ENCODE measurements at regions not wholly inside any gene's neighbourhood (a gene's known extent, or its start where the extent isn't known, plus 50 kb on each side); places are given as distances from the start of the nearest gene placed in this dataset.
"Not testable (repeated sequence)": the region's sequence is repeated elsewhere in the genome, so short reads cannot be mapped to it uniquely, and the experiment has no call there.

DNA sequence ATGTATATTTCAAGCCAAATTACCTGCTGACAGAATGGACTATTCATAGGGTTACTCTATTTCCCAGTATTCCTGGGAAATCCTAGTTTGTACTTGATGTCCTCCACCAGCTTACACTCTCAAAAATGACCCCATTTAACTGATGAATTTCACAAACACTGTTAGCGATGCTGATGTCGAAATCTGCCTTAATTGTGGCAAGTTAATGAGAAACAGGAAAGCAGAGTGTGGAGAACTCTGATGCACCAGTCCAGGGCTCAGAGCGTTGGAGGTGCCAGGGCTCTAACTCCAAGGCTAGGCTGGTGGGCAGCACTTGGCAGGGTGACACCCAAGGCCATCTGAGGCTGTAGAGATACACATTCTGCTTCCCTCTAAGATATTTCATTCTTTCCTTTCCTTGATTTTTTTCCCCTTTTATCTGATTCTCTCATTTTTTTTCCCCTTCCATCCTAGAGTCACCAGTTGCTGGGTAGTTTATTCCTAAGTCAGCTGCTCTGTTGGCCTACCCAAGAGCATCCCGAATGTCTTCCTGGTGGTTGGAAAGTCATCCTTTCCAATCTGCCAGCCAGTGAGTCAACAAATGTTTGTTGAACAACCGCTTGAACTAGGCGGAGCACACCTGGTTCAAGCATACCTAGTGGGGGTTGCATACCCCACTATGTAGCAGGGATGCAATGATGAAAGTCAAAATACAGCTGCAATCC lies 525.0 kb upstream of the NRP1 start:
- no peak for DNase-seq

DNA sequence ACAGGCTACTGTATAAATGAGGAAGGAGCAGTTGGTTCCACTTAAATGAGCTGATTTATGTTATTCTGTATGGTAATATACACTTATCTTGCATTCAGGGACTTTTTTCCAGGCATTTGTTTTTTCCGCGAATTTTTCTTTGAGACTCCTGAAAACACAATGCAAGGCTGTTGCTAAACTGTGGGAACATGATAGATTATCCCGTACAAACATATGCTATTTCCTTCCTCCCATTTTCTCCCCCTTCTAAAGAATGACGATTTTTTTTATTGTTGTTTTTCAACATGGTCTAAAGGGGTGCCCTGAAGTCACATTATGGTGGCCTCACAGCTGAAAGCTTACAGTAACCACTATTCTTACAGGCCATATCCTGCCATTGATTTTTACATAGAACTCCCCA lies 523.9 kb upstream of the NRP1 start:
- DNase-seq, result no peak

DNA sequence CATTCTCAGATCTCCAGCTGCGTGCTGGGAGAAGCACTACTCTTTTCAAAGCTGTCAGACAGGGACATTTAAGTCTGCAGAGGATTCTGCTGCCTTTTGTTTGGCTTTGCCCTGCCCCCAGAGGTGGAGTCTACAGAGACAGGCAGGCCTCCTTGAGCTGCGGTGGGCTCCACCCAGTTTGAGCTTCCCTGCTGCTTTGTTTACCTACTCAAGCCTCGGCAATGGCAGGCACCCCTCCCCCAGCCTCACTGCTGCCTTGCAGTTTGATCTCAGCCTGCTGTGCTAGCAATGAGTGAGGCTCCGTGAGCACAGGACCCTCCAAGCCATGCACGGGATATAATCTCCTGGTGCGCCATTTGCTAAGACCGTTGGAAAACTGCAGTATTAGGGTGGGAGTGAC lies 518.8 kb upstream of the NRP1 start:
- not testable (repeated sequence) for DNase-seq

DNA sequence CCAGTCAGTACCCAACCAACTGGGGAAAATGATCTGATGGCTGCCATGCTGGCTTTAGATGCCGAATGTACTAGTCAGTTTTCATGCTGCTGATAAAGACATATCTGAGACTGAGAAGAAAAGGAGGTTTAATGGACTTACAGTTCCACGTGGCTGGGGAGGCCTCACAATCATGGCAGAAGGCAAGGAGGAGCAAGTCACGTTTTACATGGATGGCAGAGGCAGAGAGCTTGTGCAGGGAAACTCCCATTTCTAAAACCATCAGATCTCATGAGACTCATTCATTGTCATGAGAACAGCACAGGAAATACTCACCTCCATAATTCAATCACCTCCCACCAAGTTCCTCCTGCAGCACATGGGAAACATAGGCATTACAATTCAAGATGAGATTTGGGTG lies 508.9 kb upstream of the NRP1 start:
- DNase-seq, result no peak

DNA sequence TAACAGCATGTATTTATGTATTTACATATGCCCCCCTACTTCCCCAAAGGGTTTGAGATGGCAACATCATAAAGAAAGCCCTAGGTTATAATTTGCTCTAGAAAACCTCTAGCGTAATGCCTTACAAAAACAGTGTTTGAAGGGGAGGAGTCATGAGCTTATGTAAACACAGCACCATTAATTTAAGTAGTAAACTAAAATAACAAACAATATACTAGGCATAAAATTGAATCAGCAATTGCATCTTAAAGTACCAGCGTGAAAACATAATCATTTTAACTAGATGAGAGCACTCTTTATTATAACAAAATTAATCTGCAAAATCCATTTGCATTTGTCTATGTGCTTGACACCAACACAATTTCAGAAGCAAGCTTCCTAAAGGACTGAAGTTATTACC lies 507.2 kb upstream of the NRP1 start:
- DNase-seq, result no peak

DNA sequence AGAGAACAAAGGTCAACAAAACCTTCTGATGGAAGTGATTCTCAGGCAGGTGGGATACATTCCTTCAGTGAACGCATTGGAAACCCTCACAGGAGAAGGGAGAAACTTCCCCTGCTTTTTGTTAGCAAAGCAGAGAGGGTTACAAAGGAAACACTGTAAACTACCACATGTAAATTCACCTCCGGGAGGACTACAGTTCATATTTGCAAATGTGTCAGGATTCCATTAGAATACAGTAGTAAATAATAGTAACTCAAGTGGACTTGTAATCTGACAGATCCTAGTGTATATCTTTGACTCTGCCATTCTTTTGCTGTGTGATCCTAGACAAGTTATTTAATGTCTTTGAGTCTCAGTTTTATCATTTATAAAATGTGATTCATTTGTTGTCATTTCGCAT lies 504.3 kb upstream of the NRP1 start:
- DNase-seq, result no peak

DNA sequence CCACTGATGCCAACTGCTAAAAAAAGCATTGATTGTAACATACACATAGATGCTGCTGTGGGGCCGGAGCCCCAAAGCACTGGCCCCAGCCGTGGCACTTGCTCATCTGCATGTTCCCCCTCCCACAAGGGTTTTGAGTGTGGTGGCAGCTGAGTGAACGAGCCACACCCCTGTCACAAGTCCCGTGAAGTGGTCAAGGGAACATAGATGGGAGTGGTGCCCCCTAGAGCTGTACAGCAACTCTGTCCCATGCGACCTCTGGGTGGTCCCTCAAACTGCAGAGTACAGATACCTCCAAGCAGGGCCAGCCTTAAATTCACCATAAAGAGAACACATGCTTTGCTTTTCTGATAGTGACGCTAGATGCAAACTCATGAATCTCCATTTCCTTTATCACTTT lies 503.3 kb upstream of the NRP1 start:
- no peak for DNase-seq

DNA sequence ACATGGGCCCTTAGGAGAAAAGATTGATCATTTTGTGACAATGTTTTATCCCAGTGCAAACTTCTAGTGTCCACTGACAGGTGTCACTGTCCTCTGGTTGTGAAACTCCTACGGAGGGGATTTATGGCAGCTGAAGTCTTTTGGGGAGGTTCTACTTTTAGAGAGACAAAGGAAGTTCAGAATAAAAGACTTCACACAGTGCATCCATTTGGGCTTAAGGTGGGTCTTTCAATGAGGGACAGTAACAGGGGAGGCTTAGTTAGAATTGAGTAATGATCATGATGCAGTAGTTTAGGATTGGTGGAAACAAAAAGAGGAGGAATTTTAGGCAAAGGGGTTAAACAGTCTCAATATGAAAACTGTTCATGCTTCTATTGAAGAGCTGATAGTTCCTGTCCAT lies 501.1 kb upstream of the NRP1 start:
- no peak for DNase-seq

DNA sequence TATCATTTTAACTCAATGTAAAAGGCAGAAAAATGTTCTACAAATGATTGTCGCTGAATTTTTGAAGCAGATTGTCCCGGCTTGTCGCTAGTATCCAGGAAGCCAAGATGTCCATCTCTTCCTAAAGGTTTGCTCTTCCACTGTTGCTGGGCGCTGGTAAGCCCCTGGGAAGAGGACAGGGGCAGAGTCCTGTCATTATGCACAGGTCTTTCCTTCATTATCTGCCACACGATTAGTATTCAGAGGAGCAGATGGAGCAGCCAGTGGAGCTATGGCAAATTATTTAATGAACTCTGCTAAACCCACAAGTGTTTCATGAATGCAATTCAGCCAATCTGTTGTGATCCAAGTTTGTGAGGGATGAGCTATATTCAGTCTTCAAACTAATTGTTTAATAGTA lies 499.1 kb upstream of the NRP1 start:
- no peak for DNase-seq

DNA sequence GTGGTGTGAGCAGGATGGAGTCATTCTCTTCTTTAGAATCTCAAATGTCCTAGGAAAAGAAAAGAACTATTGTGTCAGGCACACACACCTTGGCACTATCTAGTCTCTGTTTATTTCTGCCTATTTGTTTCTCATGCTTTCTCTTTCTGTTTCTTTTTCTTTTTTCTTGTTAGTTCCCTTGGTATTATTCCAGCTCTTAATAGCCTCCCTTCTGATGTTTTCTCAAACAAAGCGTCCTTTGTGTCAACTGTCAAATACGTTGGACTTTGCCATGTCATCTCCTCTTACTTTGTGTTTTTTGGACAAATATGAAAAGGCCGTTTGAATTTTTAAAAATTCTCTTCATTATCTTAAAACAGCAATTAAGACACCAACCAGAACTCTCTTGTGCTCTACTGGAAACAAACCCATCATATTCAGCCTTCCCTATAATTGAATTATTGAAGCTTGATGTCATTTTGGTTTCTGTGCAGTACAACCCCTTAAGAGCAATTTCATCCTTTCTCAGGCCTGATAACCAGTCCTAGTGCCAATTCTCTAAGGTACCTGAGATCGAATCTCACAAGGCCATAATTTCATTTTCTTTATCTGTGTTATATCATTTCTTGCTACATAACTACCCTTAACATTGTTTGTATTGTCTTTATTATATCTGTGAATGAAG lies 497.8 kb upstream of the NRP1 start:
- DNase-seq, result no peak

DNA sequence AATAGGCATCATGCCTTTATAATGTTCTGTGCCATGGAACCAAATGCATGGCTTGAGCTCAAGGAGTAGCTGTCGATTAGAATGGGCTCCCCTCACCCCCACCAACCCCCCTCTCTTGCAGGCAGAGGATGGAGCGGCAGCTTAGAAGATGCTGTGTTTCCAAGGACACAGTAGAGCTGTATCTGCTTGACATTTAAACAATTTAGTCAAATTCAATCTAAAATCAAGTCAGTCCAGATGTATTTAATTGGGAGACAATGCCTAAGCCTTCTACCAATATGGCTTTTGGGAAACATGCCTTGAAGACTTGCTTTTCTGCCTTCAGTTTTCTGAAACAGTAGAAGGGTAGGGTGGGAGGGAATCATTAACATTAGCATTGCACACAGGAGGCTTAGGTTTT lies 497.1 kb upstream of the NRP1 start:
- no peak for DNase-seq

DNA sequence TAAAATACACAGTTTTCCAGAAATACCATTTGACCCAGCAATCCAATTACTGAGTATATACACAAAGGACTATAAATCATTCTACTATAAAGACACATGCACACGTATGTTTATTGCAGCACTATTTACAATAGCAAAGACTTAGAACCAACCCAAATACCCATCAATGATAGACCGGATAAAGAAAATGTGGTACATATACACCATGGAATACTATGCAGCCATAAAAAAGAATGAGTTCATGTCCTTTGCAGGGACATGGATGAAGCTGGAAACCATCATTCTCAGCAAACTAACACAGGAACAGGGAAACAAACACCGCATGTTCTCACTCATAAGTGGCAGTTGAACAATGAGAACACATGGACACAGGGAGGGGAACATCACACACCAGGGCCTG lies 495.4 kb upstream of the NRP1 start:
- DNase-seq, result not testable (repeated sequence)

DNA sequence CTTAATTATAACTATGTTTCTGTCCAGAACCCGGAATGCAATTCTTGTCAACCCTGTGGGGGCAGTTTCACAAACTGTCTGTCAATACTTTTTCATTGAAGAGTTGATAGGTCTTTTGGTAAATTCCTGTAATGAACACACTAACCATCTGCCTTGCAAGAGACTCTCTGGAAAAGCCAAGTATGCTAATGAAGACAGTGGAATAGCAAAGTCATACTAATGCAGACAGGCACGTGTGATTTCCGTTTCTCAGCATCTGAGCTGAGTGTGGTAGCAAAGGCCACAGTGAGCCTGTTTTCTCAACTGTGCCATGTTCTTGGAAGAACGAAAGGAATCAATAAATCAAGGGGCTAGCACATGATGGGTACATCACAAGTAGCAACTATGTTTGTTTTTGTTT lies 494.1 kb upstream of the NRP1 start:
- no peak for DNase-seq

DNA sequence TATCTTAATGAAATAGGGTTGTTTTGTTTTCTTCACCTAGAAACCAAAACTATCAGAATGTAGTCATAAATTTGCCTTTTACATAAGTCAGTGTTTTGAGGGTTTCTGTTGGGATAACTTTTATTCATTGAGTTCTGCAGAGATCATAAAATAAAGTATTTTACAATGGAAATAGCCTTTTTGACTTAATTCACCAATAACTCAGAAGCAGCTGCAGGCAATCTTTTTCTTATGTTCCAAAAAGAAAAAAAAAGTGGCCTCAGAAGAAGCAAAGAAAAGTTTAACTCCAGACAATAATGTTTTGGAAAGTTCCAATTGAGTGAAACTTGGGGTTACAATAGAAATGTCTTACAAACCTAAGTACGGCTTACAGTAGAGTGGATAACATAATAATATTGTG lies 491.7 kb upstream of the NRP1 start:
- DNase-seq, result no peak

DNA sequence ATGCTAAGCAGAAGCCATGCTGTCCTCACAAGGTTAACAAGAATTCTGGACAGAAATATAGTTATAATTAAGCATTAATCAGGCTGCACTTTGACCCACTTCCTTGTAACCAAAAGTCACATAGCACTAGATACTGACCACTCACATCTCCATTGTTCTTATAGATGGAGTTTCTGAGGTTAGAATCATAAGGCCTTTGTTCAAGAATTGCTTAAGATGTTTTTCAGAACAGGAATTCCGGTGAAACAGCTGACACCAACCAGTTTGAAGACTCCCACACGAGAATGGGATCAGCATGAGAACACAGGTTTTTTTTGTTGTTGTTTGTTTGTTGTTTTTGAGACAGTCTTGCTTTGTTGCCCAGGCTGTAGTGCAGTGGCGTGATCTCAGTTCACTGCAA lies 488.3 kb upstream of the NRP1 start:
- no peak for DNase-seq

DNA sequence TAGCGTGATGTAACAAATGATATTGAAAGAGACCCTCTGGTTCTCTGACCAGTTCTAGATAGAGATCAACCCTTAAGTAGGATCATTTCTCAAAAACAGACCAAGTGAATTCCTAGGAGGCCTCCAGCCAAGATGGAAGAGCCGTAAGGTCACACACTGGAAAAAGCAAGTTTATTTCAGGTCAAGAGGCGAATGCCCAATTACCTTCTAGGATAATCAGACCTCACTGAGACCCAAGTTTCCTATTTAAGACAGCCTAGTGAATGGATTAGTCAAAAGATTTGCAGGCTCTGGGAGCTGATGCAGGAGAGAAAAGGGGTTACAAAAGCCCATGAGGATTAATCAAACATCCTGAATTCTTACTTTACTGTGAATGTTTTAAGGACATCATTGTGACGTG lies 486.1 kb upstream of the NRP1 start:
- no peak for DNase-seq

DNA sequence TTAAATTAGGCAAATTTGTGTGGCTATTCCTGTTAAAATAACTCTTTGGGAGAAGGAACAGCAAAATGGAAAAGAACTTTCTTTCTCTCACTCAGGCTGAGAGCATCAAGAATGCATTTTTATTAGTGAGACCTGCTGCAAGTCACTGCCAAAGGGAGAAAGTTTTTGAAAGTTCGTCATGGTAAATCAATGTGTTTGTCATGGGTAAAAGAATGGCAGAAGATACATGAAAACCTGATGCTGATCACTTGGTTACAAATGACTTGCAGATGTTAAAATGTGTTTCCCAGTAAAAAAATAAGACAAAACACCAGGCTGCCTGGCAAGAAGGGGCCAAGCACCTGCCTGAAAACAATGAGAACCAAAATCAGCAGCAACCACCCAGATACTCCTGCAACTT lies 484.7 kb upstream of the NRP1 start:
- peak; percentile 48 for DNase-seq

DNA sequence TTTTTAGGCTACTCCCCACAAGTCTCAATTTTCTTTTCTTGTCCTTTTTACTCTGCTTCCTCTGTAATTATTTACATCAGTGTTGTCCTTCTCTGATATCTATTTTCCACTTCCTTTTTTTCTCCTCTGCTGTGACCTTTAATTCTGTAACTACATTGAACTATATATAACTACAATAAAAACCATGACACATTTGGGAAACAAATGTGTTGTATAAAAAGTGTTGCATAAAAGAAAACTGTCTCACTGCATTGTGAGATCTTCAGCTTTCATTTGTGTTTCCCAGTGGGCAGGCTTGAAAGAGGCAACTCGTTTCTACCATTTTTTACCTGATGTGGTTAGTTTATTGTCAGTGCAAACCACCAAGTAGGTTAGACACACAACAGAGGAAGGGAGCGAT lies 483.9 kb upstream of the NRP1 start:
- DNase-seq, result no peak

DNA sequence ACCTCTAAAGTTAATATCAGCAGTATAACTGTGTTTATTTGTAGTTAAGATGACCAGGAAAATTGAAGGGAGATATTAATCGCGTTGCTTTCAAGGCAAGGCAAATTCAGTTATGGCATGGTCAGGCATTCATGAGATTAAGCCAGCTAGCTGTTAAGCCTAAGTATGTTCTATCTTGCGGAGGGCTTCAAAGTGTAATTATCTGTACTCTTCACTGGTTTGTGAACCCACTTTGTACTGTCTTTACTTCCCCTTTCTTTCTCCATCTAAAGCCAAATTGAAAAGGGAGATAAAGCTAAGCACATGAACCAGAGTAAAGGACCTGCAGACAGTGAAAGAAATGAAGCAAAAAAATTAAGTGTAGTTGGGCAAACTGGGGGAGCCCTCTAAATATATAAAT lies 483.1 kb upstream of the NRP1 start:
- no peak for DNase-seq

DNA sequence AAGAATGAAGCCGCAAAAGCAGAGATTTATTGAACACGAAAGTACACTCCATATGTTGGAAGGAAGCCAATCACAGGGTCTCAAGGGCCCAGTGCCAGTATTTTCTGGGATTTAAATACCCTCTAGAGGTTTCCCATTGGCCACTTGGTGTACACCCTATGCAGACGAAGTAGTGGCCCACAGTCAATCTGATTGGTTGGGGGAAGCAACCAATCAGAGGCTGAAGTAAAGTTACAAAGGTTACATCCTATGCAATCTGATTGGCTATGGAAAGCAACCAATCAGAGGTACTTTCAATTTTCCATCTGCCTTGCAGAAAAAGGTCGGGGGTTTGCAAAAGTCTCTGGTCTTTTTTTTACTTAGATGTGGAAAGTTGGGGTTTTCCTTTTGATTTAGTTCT lies 481.3 kb upstream of the NRP1 start:
- DNase-seq, result no peak

DNA sequence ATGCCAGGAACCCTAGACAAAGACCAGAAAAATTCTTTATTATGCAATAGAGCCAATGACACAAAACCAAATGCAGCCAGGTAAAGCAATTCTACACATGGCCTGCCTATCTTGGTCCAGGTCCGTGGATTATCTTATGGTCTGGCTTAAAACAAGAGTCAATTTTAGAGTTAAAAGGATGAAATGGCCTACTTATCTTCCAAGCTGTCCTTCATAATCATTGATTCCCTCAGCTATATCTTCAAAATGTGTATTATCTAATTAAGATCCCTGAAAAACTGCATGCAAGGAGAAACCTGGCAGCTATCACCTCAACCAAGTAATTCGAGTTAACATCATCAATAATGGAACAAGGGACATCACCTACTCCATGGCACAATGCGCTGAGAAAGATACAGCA lies 479.4 kb upstream of the NRP1 start:
- DNase-seq, result no peak

DNA sequence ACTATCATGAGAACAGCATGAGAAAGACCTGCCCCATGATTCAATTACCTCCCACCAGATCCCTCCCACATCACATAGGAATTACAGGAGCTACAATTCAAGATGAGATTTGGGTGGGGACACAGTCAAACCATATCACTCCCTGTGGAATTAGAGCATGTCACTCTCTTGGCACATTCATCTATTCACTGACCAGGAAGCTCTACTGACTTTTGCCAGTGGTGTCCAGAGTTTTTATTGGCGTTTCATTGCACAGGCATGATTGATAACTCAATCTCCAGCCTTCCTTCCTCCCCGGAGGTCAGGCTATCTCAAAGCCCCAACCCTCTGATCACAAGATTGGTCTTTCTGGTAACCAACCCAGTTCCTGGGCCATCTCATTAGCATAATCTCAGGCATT lies 478.9 kb upstream of the NRP1 start:
- DNase-seq, result no peak

DNA sequence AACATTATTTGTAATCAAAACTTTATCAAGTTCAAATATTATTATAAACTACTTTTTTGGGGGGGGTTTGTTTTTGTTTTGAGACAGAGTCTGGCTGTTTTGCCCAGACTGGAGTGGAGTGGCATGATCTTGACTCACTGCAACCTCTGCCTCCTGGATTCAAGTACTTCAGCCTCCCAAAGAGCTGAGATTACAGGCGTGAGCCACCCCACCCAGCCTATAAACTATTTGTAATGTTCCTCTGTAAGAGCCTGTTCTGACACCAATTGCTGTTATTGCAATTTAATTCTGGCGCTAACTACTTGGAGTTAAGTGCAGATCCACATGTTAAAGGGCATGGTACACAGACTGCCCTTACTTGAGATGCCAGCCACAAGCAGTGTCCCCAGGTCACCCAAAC lies 478.1 kb upstream of the NRP1 start:
- DNase-seq, result no peak

DNA sequence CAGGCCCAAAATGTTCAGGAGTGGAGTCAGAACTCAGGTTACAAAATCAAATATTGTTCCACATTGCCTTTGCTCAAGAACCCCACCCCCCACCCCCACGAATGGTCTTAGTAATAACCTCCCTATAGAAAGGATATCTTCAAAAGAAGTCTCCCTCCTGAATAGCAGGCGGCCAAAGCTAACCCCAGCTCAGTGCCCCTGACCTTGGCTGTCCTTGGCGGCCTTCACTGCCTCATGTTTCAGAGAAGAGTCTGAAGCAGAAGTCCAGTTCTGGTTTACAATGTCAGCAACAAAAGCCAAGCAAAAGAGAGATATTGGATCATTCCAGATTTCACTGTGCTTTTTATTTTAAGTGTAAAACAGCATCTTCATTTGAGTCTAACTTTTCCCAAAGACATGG lies 476.5 kb upstream of the NRP1 start:
- no peak for DNase-seq

DNA sequence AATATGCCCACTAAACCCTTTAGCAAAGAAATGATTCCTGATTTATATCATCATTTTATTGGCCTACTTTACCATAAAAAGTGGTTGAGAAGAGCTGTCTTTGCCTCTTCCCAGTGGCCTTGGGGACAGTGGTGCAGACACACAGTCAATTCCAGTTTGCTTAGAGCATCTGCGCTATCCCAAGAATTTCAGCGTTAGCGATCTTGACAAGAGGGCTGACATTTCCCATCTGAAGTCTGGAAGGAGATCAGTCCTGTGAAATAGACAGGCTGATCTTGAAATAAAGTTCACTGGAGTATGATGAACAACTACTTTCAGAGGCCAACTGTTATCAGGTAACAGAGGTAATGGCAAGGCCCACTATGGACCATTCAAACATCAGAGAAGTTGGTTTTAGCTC lies 475.3 kb upstream of the NRP1 start:
- no peak for DNase-seq
